Stimulated activated effector memory CD8-positive, alpha-beta T cell treated with anti-CD3 and anti-CD28 coated beads, Interleukin-12 subunit alpha, Interleukin-12 subunit beta, amount 100 ng/mL, for 72 hours (primary cell): ENCODE measurements at regions not wholly inside any gene's neighbourhood (a gene's known extent, or its start where the extent isn't known, plus 50 kb on each side); places are given as distances from the start of the nearest gene placed in this dataset.
"Not testable (repeated sequence)": the region's sequence is repeated elsewhere in the genome, so short reads cannot be mapped to it uniquely, and the experiment has no call there.

ENCODE experiments used
- ATAC-seq: fragments of 150-1000 bp; cut with Tn5 transposase; 2 replicates; pipeline ENCODE4 v1.10.0; 2021
- DNase-seq, 2 donors: peaks; one replicate each; pipeline ENCODE4 v3.0.0; 2021 to 2022; ENCODE audit warnings: low spot score in 2 of 2
- H3K27ac Mint-ChIP-seq: one replicate; pipeline ENCODE4 v1.8.0; 2022; ENCODE audit warnings: mild to moderate bottlenecking, mixed read lengths
- H3K36me3 Mint-ChIP-seq: one replicate; pipeline ENCODE4 v1.8.0; 2022; ENCODE audit warnings: mild to moderate bottlenecking, mixed read lengths
- H3K4me1 Mint-ChIP-seq: one replicate; pipeline ENCODE4 v1.8.0; 2022; ENCODE audit warnings: mixed read lengths
- H3K4me3 Mint-ChIP-seq: one replicate; pipeline ENCODE4 v1.8.0; 2022; ENCODE audit warnings: mild to moderate bottlenecking, mixed read lengths
- H3K9me3 Mint-ChIP-seq: one replicate; pipeline ENCODE4 v1.8.0; 2022; ENCODE audit warnings: mixed read lengths

- no peak overlapping the region for H3K27ac Mint-ChIP-seq
- no peak for DNase-seq
- no peaks in the 10 kb centered on the region for H3K36me3 Mint-ChIP-seq
These were observed 859.0 kb upstream of the B3GALT2 start for GRCh38 chr1:194045416-194045815.

GRCh38 chr1:194044892-194045291, 858.5 kb upstream of the B3GALT2 start:
- no peak overlapping the region for H3K27ac Mint-ChIP-seq
- no peaks in the 10 kb centered on the region for H3K4me1 Mint-ChIP-seq
- no peaks in the 10 kb centered on the region for H3K36me3 Mint-ChIP-seq
- DNase-seq (no peak), ATAC-seq (no peak)
- H3K4me3 Mint-ChIP-seq: no peak overlapping the region
- H3K9me3 Mint-ChIP-seq: no peaks in the 10 kb centered on the region

More at GRCh38 chr1:194045416-194045815, 859.0 kb upstream of the B3GALT2 start:
- H3K4me1 Mint-ChIP-seq: no peaks in the 10 kb centered on the region
- H3K9me3 Mint-ChIP-seq: no peaks in the 10 kb centered on the region
- H3K4me3 Mint-ChIP-seq: no peak overlapping the region
- ATAC-seq: no peak

GRCh38 chr1:194043984-194044755, 857.8 kb upstream of the B3GALT2 start:
- no peak overlapping the region for H3K4me3 Mint-ChIP-seq
- no peak for ATAC-seq
- no peak overlapping the region for H3K27ac Mint-ChIP-seq
- H3K36me3 Mint-ChIP-seq: no peaks in the 10 kb centered on the region
- H3K9me3 Mint-ChIP-seq: no peaks in the 10 kb centered on the region
- DNase-seq: no peak
- H3K4me1 Mint-ChIP-seq: no peaks in the 10 kb centered on the region

GRCh38 chr1:194042736-194043135, 856.3 kb upstream of the B3GALT2 start:
- Mint-ChIP-seq H3K4me1 (no peaks in the 10 kb centered on the region), H3K4me3 (no peak overlapping the region), H3K27ac (no peak overlapping the region), H3K36me3 (no peaks in the 10 kb centered on the region), H3K9me3 (no peaks in the 10 kb centered on the region)
- ATAC-seq (no peak), DNase-seq (no peak)

- DNase-seq (no peak), ATAC-seq (no peak)
- no peak overlapping the region for H3K27ac Mint-ChIP-seq
- no peaks in the 10 kb centered on the region for H3K9me3 Mint-ChIP-seq
- no peaks in the 10 kb centered on the region for H3K36me3 Mint-ChIP-seq
- H3K4me3 Mint-ChIP-seq: no peak overlapping the region
- no peaks in the 10 kb centered on the region for H3K4me1 Mint-ChIP-seq
These were observed 854.1 kb upstream of the B3GALT2 start for GRCh38 chr1:194040496-194040895.

GRCh38 chr1:194039578-194039977, 853.2 kb upstream of the B3GALT2 start:
- ATAC-seq: no peak
- Mint-ChIP-seq H3K4me3 (no peak overlapping the region), H3K27ac (no peak overlapping the region), H3K9me3 (no peaks in the 10 kb centered on the region), H3K36me3 (no peaks in the 10 kb centered on the region), H3K4me1 (no peaks in the 10 kb centered on the region)
- no peak for DNase-seq

GRCh38 chr1:194033646-194034045, 847.2 kb upstream of the B3GALT2 start:
- H3K36me3 Mint-ChIP-seq: no peaks in the 10 kb centered on the region
- no peak for DNase-seq
- no peak overlapping the region for H3K27ac Mint-ChIP-seq
- peak; percentile 31 for ATAC-seq
- H3K4me3 Mint-ChIP-seq: no peak overlapping the region
- peaks cover 16% of the 10 kb centered on the region for H3K9me3 Mint-ChIP-seq
- H3K4me1 Mint-ChIP-seq: no peaks in the 10 kb centered on the region

GRCh38 chr1:194028002-194028401, 841.6 kb upstream of the B3GALT2 start:
- H3K4me3 Mint-ChIP-seq: no peak overlapping the region
- no peak for DNase-seq
- no peak overlapping the region for H3K27ac Mint-ChIP-seq
- peaks cover 12% of the 10 kb centered on the region for H3K9me3 Mint-ChIP-seq
- no peaks in the 10 kb centered on the region for H3K4me1 Mint-ChIP-seq
- no peaks in the 10 kb centered on the region for H3K36me3 Mint-ChIP-seq
- ATAC-seq: no peak

- no peak overlapping the region for H3K4me3 Mint-ChIP-seq
- DNase-seq (no peak), ATAC-seq (no peak)
- H3K4me1 Mint-ChIP-seq: no peaks in the 10 kb centered on the region
- H3K27ac Mint-ChIP-seq: no peak overlapping the region
- H3K36me3 Mint-ChIP-seq: no peaks in the 10 kb centered on the region
- H3K9me3 Mint-ChIP-seq: peaks cover 6% of the 10 kb centered on the region
These were observed 840.0 kb upstream of the B3GALT2 start for GRCh38 chr1:194026422-194026821.

- H3K36me3 Mint-ChIP-seq: no peaks in the 10 kb centered on the region
- no peak overlapping the region for H3K27ac Mint-ChIP-seq
- no peaks in the 10 kb centered on the region for H3K4me1 Mint-ChIP-seq
- DNase-seq (no peak), ATAC-seq (no peak)
- peaks cover 6% of the 10 kb centered on the region for H3K9me3 Mint-ChIP-seq
- H3K4me3 Mint-ChIP-seq: no peak overlapping the region
These were observed 838.2 kb upstream of the B3GALT2 start for GRCh38 chr1:194024659-194025058.

GRCh38 chr1:194014014-194014413, 827.6 kb upstream of the B3GALT2 start:
- H3K36me3 Mint-ChIP-seq: no peaks in the 10 kb centered on the region
- no peak for DNase-seq
- no peak overlapping the region for H3K27ac Mint-ChIP-seq

GRCh38 chr1:194013561-194013960, 827.1 kb upstream of the B3GALT2 start:
- ATAC-seq (no peak), DNase-seq (no peak)
- no peak overlapping the region for H3K27ac Mint-ChIP-seq
- H3K4me3 Mint-ChIP-seq: no peak overlapping the region
- no peaks in the 10 kb centered on the region for H3K4me1 Mint-ChIP-seq
- H3K36me3 Mint-ChIP-seq: no peaks in the 10 kb centered on the region
- H3K9me3 Mint-ChIP-seq: peaks cover 3% of the 10 kb centered on the region

More at GRCh38 chr1:194014014-194014413, 827.6 kb upstream of the B3GALT2 start:
- Mint-ChIP-seq H3K9me3 (peaks cover 3% of the 10 kb centered on the region), H3K4me1 (no peaks in the 10 kb centered on the region), H3K4me3 (no peak overlapping the region)
- ATAC-seq: peak; percentile 47

- no peaks in the 10 kb centered on the region for H3K4me1 Mint-ChIP-seq
- no peak overlapping the region for H3K4me3 Mint-ChIP-seq
- no peaks in the 10 kb centered on the region for H3K36me3 Mint-ChIP-seq
- peaks cover 3% of the 10 kb centered on the region for H3K9me3 Mint-ChIP-seq
- H3K27ac Mint-ChIP-seq: no peak overlapping the region
- no peak for ATAC-seq
- DNase-seq: no peak
These were observed 817.7 kb upstream of the B3GALT2 start for GRCh38 chr1:194004146-194004545.

GRCh38 chr1:194001726-194002350, 815.4 kb upstream of the B3GALT2 start:
- DNase-seq, H3K9me3 Mint-ChIP-seq, H3K4me3 Mint-ChIP-seq, H3K27ac Mint-ChIP-seq, H3K4me1 Mint-ChIP-seq, ATAC-seq, H3K36me3 Mint-ChIP-seq: not testable (repeated sequence)

- Mint-ChIP-seq H3K27ac (no peak overlapping the region), H3K4me3 (no peak overlapping the region), H3K4me1 (no peaks in the 10 kb centered on the region), H3K9me3 (peaks cover 32% of the 10 kb centered on the region), H3K36me3 (peaks cover 6% of the 10 kb centered on the region)
- no peak for ATAC-seq
- DNase-seq: no peak
These were observed 802.5 kb upstream of the B3GALT2 start for GRCh38 chr1:193988885-193989284.

- H3K9me3 Mint-ChIP-seq: peaks cover 7% of the 10 kb centered on the region
- no peak for ATAC-seq
- no peaks in the 10 kb centered on the region for H3K36me3 Mint-ChIP-seq
- DNase-seq: no peak
- no peaks in the 10 kb centered on the region for H3K4me1 Mint-ChIP-seq
- no peak overlapping the region for H3K27ac Mint-ChIP-seq
- no peak overlapping the region for H3K4me3 Mint-ChIP-seq
These were observed 792.8 kb upstream of the B3GALT2 start for GRCh38 chr1:193979219-193979618.
